ENCODE measurements at regions not wholly inside any gene's neighbourhood (a gene's known extent, or its start where the extent isn't known, plus 50 kb on each side); places are given as distances from the start of the nearest gene placed in this dataset.

DNA sequence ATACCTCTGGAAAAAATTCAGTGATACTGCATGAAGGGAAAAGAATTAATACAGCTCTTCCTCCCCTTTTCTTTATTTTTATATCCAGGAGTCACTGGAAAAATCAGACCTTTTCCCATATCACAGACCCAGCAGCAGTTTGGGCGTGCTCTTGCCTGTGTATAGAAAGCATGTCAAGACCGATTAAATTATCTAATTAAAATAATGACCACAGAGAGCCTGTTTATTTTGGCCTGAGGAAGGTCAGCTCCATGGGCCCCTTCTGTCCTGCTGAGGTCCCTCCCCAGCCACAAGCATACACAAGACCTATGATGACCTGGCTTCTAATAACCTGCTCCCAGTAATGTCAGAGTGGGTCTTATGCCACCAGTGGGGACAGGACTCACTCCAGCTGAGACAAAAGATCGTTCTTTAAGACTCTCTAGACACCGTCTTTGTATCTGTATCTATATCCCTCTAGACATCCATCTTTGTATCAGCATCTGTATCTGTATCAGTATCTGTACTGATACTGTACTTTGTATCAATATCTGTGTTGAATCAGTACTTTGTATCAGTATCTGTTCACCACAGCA, 147.8 kb downstream of the VAPA start:
- DNase-seq (ENCODE audit: insufficient read length, low spot score) (no peak), FAIRE-seq (no peak)
- TF ChIP-seq, protein P1, sequence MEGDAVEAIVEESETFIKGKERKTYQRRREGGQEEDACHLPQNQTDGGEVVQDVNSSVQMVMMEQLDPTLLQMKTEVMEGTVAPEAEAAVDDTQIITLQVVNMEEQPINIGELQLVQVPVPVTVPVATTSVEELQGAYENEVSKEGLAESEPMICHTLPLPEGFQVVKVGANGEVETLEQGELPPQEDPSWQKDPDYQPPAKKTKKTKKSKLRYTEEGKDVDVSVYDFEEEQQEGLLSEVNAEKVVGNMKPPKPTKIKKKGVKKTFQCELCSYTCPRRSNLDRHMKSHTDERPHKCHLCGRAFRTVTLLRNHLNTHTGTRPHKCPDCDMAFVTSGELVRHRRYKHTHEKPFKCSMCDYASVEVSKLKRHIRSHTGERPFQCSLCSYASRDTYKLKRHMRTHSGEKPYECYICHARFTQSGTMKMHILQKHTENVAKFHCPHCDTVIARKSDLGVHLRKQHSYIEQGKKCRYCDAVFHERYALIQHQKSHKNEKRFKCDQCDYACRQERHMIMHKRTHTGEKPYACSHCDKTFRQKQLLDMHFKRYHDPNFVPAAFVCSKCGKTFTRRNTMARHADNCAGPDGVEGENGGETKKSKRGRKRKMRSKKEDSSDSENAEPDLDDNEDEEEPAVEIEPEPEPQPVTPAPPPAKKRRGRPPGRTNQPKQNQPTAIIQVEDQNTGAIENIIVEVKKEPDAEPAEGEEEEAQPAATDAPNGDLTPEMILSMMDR (IDR thresholded peaks at IDR 0.05; ENCODE audit: insufficient read depth, missing control alignments), result no peak

DNA sequence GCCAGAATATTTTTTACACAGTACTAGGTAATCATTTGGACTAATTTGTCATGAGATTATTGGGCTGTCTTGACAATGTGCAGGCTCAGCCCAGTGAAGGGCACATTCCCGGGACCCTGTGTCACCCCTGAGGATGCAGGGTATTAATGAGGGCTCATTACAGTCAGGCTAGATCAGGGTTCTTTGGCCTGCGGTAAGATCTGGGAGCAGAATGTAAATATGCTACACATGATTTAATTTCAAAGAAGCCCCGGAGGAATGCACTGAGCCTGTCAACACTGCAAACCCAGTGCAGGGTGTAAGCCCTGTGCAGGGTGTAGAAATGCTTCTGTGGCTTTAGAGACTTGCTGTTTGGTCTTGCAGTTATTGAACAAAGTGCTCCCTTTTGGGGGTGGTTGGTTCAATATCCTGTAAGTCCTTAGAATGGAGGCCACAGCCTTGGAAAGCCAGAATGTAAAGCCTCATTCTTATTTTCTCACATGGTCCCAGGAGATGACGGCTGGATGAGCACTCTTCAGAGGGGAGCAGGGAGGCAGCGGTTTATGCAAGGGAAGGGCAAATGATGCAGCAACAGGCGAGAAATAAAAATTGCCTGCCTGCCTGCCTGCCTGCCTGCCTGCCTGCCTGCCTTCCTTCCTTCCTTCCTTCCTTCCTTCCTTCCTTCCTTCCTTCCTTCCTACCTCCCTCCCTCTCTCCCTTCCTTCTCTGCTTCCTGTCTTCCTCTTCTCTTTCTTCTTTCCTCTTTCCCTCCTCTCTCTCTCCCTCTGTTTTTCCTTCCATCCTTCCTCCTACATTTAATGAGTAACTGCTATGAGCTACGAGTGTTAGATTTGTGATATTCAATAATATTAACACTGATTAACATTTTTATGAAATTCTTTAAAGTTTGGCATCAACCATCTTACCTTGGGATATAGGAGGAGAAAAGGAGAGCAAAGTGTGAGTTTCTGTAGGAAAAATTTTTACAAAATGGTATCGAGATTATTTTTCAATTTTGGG, 148.8 kb downstream of the VAPA start:
- TF ChIP-seq, protein P1 (IDR thresholded peaks at IDR 0.05; ENCODE audit: insufficient read depth, missing control alignments), result no peak
- FAIRE-seq, result no peak
- DNase-seq (ENCODE audit: insufficient read length, low spot score), result no peak

DNA sequence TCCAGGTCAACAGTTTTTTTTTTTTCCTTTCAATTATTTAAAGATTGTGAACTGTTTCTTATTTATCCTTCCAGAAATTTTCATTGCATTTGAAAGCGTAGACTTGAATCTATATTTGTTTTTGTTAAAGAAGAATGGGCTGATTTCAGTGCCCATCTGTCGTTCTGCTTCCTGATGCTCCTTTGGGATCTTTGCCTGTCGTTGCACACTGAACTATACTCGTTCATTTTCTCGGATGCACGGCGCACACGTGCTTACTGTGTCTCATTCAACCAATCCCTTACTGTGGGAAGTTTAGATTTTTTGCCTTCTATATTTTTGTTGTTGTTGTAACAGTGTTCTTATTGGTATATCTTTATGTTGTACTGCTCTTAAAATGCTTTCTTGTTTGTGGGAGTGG, 149.7 kb downstream of the VAPA start:
- TF ChIP-seq, protein P1 (IDR thresholded peaks at IDR 0.05; ENCODE audit: insufficient read depth, missing control alignments), result no peak
- FAIRE-seq, result no peak
- DNase-seq (ENCODE audit: insufficient read length, low spot score), result no peak

GRCh38 chr18:10064267-10064666, 150.5 kb downstream of the VAPA start:
- FAIRE-seq (no peak), DNase-seq (ENCODE audit: insufficient read length, low spot score) (no peak)
- TF ChIP-seq, protein P1 (IDR thresholded peaks at IDR 0.05; ENCODE audit: insufficient read depth, missing control alignments), result no peak

- FAIRE-seq (no peak), DNase-seq (ENCODE audit: insufficient read length, low spot score) (no peak)
- TF ChIP-seq, protein P1 (IDR thresholded peaks at IDR 0.05; ENCODE audit: insufficient read depth, missing control alignments), result no peak
Measured at GRCh38 chr18:10065296-10065695, 151.5 kb downstream of the VAPA start.

DNA sequence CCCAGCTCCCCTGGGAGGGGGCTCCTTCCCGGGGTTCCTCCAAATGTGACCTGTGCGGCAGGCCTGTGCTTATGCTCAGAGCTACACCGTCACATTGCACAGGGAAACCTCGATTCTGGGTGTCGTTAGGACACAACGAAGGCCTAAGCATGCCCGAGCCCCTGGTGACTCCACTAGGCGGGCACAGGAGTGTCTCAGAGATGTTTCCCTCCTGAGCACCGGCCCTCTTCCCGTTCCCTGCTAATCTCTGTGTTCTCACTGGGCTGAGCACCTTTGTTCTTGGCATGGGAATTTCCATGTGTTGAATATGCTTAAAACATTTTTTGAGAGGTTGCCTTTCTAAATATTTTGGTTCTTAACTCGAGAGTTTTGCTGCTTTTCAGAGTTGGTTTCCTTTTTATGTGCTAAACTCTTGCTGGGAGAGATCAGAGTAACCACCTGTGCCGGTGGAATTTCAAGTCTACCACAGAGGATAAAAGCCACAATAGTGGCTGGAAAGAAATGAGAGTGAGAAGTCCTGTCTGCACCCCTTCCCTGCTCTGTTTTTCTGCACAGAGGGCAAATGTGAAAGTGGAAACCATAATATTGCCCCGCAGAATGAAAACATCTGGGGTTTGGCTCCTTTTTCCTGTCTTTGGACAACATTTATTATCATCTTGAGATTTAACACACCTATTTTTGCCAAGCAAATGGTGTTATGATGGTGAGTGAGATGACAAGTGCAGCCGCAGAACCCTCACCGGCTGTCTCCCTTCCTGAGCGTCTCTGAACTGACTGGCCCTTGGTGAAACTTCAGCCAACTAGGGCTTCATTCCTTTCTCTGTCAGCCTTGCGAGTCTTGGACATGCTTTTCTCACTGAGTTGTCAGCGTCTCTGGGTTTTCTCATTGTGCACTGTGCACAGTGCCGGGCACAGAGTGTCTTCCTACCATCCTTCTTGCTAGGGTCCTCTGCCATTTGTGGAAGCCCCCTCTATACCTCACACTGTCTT, 154.1 kb downstream of the VAPA start:
- FAIRE-seq (no peak), DNase-seq (ENCODE audit: insufficient read length, low spot score) (no peak)
- TF ChIP-seq, protein P1 (IDR thresholded peaks at IDR 0.05; ENCODE audit: insufficient read depth, missing control alignments), result no peak

All from D721Med (cell line).